KMS-11 (cell line): ENCODE measurements at regions not wholly inside any gene's neighbourhood (a gene's known extent, or its start where the extent isn't known, plus 50 kb on each side); places are given as distances from the start of the nearest gene placed in this dataset.

Experiments
- H2AFZ ChIP-seq: fragments of 200-600 bp; sonication (generic); 2 replicates; pipeline ENCODE4 v1.6.1; 2016; ENCODE audit warnings: antibody characterized with exemption, mixed run types, low read depth
- H3K27ac ChIP-seq: fragments of 200-600 bp; sonication (generic); 2 replicates; pipeline ENCODE4 v1.6.1; 2016; ENCODE audit warnings: mild to moderate bottlenecking, mixed run types
- H3K27me3 ChIP-seq: fragments of 200-600 bp; sonication (generic); 2 replicates; pipeline ENCODE4 v1.6.1; 2017; ENCODE audit warnings: mild to moderate bottlenecking, low read depth, mixed run types, moderate library complexity; ENCODE audit not compliant: insufficient read depth
- H3K36me3 ChIP-seq: fragments of 200-600 bp; sonication (generic); 2 replicates; pipeline ENCODE4 v1.6.1; 2017; ENCODE audit warnings: mild to moderate bottlenecking, mixed run types; ENCODE audit not compliant: insufficient read depth
- H3K4me1 ChIP-seq: fragments of 200-600 bp; sonication (generic); 2 replicates; pipeline ENCODE4 v1.6.1; 2016; ENCODE audit warnings: mild to moderate bottlenecking, low read depth, mixed run types; ENCODE audit not compliant: poor library complexity, severe bottlenecking
- H3K4me2 ChIP-seq: fragments of 200-600 bp; sonication (generic); 2 replicates; pipeline ENCODE4 v1.7.0; 2016; ENCODE audit warnings: mild to moderate bottlenecking, mixed run types
- H3K4me3 ChIP-seq: fragments of 200-600 bp; sonication (generic); IDR thresholded peaks from 2 replicates; pipeline ENCODE4 v1.6.1; 2017; ENCODE audit warnings: low read depth, low read length, mixed read lengths; ENCODE audit not compliant: insufficient read depth
- H3K79me2 ChIP-seq: fragments of 200-600 bp; sonication (generic); 2 replicates; pipeline ENCODE4 v1.6.1; 2016; ENCODE audit warnings: low read depth, mixed run types; ENCODE audit not compliant: insufficient read depth
- H3K9ac ChIP-seq: fragments of 200-600 bp; sonication (generic); 2 replicates; pipeline ENCODE4 v1.6.1; 2016; ENCODE audit warnings: mild to moderate bottlenecking, mixed run types
- H4K20me1 ChIP-seq: fragments of 200-600 bp; sonication (generic); 2 replicates; pipeline ENCODE4 v1.6.1; 2016; ENCODE audit warnings: mild to moderate bottlenecking, mixed run types; ENCODE audit not compliant: insufficient read depth
- CTCF ChIP-seq: fragments of 200-600 bp; sonication (generic); conservative IDR thresholded peaks from 2 replicates; pipeline ENCODE4 v1.6.1; 2017; ENCODE audit warnings: low read depth, mild to moderate bottlenecking, antibody characterized with exemption, low read length, moderate library complexity, mixed read lengths

- Histone ChIP-seq H4K20me1 (no peaks in the 10 kb centered on the region), H3K79me2 (no peaks in the 10 kb centered on the region), H3K9ac (no peak overlapping the region), H3K4me2 (no peak overlapping the region), H3K27ac (no peak overlapping the region), H3K4me1 (no peaks in the 10 kb centered on the region), H3K36me3 (no peaks in the 10 kb centered on the region), H3K4me3 (no peak overlapping the region), H2AFZ (no peak overlapping the region), H3K27me3 (no peaks in the 10 kb centered on the region)
- TF ChIP-seq CTCF: no peak
Observed at GRCh38 chr2:78237704-78238103, 715.5 kb upstream of the LRRTM4 start.

- Histone ChIP-seq H4K20me1 (no peaks in the 10 kb centered on the region), H3K4me3 (no peak overlapping the region), H3K4me2 (0 out of 2 replicates have a peak overlapping the region, but pooled peaks have one; percentile 13), H3K9ac (no peak overlapping the region), H3K79me2 (no peaks in the 10 kb centered on the region), H2AFZ (no peak overlapping the region), H3K27me3 (no peaks in the 10 kb centered on the region), H3K27ac (no peak overlapping the region), H3K4me1 (peaks cover 10% of the 10 kb centered on the region), H3K36me3 (no peaks in the 10 kb centered on the region)
- TF ChIP-seq CTCF: no peak
Observed at GRCh38 chr2:78245394-78246135, 723.4 kb upstream of the LRRTM4 start.

DNA sequence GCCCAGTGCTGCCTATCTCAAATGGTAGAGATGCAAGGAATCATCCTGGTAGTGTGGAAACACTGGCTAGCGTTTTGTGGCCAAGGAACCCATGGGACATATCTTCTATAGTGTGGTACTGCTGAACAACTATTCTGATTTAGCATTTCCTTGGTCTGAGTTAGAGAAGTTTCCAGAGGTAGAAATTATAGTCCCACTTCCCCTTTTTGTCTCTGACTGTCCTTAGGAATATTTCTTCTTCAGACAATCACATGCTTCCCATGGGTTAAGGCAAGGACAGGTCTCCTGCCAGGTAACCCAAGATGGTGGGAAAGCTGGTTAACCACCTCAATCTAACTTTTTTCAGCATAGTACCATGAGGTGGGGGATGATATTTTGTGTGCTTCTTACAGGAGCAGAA is 729.5 kb upstream of the LRRTM4 start:
- Histone ChIP-seq H3K4me3 (no peak overlapping the region), H3K27ac (no peak overlapping the region), H3K4me1 (no peaks in the 10 kb centered on the region), H3K36me3 (no peaks in the 10 kb centered on the region), H3K79me2 (no peaks in the 10 kb centered on the region), H3K27me3 (no peaks in the 10 kb centered on the region), H4K20me1 (no peaks in the 10 kb centered on the region), H3K9ac (no peak overlapping the region), H3K4me2 (no peak overlapping the region), H2AFZ (no peak overlapping the region)
- TF ChIP-seq CTCF: no peak

GRCh38 chr2:78260861-78261260 is 738.7 kb upstream of the LRRTM4 start:
- H3K36me3 ChIP-seq: no peaks in the 10 kb centered on the region

More at GRCh38 chr2:78260861-78261260, 738.7 kb upstream of the LRRTM4 start:
- no peaks in the 10 kb centered on the region for H3K79me2 ChIP-seq
- no peak overlapping the region for H3K4me2 ChIP-seq
- H4K20me1 ChIP-seq: no peaks in the 10 kb centered on the region
- no peak overlapping the region for H3K27ac ChIP-seq
- no peak overlapping the region for H3K9ac ChIP-seq
- no peak for TF ChIP-seq CTCF
- H3K27me3 ChIP-seq: no peaks in the 10 kb centered on the region
- H3K4me1 ChIP-seq: no peaks in the 10 kb centered on the region
- no peak overlapping the region for H3K4me3 ChIP-seq
- no peak overlapping the region for H2AFZ ChIP-seq
